GM10266 (cell line): ENCODE measurements at regions not wholly inside any gene's neighbourhood (a gene's known extent, or its start where the extent isn't known, plus 50 kb on each side); places are given as distances from the start of the nearest gene placed in this dataset.

Source experiments
- DNase-seq: peaks from one replicate; pipeline ENCODE4 v3.0.0; 2012; ENCODE audit errors: extremely low spot score
- TF ChIP-seq, protein P1 (sequence below): IDR thresholded peaks from 2 replicates; pipeline ENCODE4 v1.5.1; 2012; ENCODE audit warnings: mild to moderate bottlenecking, low read depth; ENCODE audit not compliant: control insufficient read depth, insufficient read depth; ENCODE audit errors: missing control alignments

GRCh38 chr11:127919206-127920000 is 668.0 kb downstream of the ETS1 start:
- no peak for DNase-seq
- TF ChIP-seq, protein P1, sequence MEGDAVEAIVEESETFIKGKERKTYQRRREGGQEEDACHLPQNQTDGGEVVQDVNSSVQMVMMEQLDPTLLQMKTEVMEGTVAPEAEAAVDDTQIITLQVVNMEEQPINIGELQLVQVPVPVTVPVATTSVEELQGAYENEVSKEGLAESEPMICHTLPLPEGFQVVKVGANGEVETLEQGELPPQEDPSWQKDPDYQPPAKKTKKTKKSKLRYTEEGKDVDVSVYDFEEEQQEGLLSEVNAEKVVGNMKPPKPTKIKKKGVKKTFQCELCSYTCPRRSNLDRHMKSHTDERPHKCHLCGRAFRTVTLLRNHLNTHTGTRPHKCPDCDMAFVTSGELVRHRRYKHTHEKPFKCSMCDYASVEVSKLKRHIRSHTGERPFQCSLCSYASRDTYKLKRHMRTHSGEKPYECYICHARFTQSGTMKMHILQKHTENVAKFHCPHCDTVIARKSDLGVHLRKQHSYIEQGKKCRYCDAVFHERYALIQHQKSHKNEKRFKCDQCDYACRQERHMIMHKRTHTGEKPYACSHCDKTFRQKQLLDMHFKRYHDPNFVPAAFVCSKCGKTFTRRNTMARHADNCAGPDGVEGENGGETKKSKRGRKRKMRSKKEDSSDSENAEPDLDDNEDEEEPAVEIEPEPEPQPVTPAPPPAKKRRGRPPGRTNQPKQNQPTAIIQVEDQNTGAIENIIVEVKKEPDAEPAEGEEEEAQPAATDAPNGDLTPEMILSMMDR: no peak

DNA sequence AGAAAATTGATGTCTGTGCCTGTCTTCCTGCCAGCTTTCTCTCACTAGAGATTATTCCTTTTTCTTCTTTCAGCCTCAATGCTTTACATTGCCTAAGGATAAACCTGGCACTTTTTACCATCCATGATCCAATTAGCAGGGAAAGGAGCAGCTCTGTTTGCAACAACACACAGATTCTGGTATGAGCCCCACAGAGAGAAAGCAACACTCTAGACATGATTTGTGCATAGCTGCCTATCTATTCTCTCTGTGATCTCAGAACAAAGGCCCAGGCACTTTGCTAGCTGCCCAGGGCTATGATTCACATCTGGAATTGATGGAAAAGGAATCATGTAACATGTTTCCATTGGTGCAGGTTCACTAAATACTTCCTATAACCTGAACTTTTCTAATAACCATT is 685.0 kb downstream of the ETS1 start:
- TF ChIP-seq, protein P1: no peak
- DNase-seq: no peak

DNA sequence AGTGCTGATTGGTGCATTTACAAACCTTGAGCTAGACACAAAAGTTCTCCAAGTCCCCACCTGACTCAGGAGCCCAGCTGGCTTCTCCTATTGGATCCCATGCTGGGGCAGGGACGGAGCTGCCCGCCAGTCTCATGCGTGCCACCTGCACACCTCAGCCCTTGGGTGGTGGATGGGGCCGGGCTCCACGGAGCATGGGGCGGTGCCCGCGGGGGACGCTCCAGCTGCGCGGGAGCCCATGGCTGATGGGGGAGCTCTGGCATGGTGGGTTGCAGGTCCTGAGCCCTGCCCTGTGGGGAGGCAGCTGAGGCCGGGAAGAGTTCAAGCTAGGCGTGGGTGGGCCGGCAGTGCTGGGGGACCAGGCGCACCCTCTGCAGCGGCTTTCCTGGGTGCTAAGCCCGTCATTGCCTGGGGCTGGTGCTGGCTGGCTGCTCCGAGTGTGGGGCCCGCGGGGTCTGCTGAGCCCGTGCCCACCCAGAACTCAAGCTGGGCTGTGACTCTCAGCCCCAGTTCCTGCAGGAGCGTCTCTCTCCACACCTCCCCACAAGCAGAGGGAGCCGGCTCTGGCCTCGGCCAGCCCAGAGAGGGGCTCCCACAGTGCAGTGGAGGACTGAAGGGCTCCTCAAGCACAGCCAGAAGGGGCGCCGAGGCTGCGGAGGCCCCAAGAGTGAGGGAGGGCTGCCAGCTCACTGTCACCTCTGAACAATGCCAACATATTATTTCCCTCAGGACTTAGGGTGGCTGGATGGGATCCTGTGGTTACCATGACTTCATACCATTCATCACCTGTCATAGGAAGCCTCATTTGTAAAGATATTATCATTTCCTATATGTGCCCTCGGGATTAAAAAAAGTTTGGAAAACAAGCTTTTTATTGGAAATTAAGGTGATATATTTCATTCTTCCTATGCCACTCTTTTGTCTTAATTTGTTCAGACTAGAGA is 688.7 kb downstream of the ETS1 start:
- TF ChIP-seq, protein P1: no peak
- no peak for DNase-seq

- TF ChIP-seq, protein P1: no peak
- no peak for DNase-seq
Measured at GRCh38 chr11:127895776-127896175, 691.6 kb downstream of the ETS1 start.

DNA sequence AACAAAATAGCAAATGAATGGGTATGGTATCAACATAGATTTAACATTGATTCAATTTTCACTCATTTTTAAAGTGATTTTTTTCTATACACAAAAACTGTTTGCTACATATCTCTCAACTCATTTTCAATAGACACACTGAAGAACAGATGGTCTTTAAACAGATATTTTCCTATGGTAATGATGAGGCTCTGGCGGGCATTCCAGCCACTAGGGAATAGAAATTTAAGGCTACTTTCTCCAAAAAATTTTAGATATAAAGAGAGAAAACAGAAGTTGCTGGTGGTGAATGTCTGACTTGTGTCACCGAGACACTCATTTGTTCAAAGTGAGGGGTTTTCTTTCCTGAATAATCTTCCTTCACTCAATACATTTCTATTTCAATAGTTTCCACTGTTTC is 693.0 kb downstream of the ETS1 start:
- no peak for DNase-seq
- TF ChIP-seq, protein P1: no peak

DNA sequence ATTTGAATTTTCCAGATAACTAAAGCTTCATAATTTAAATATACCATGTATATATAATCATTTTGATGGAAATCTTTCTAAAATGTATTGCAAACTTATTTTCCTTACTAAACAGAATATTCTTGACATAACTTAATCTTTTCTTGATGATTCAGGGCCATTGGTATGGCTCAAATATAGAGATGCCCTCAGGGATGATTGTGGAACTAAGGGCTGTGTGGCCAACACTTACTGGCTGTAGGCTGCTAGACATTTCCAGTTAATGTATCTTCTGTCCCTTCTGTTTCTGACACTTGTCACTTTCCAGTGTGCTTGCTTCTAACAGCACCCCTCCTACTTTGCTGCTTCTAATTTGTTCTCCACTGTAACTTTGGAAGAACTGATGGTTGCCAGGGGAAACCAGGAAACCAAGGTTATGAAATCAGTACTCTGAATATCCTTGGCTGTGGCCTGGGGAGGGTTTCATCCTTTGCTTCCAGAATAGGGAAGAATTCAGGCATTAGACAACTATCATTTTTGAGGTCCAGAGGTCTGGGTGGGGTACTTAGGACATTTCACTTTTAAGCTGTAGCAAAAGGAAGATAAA is 697.2 kb downstream of the ETS1 start:
- TF ChIP-seq, protein P1: no peak
- no peak for DNase-seq
